ENCODE measurements at regions not wholly inside any gene's neighbourhood (a gene's known extent, or its start where the extent isn't known, plus 50 kb on each side); places are given as distances from the start of the nearest gene placed in this dataset.

GRCh38 chr3:161794551-161794950 lies 297.9 kb downstream of the OTOL1 start:
- Histone ChIP-seq H3K9ac (ENCODE audit: control insufficient read depth, insufficient read depth, low read length) (no peak overlapping the region), H2AFZ (ENCODE audit: control insufficient read depth, low read depth, low read length) (no peak overlapping the region), H3K27ac (ENCODE audit: control insufficient read depth, insufficient read depth) (no peak overlapping the region), H3K27me3 (replicated peaks in 1 of 2; ENCODE audit: control insufficient read depth in 2 of 2, insufficient read depth in 2 of 2, low read length in 1 of 2) (no peaks in the 10 kb centered on the region), H3K4me3 (no peak overlapping the region), H3K79me2 (ENCODE audit: control insufficient read depth, insufficient read depth, low read length) (no peaks in the 10 kb centered on the region), H4K20me1 (ENCODE audit: control insufficient read depth, insufficient read depth) (no peaks in the 10 kb centered on the region), H3K36me3 (ENCODE audit: control insufficient read depth in 2 of 2, insufficient read depth in 2 of 2, low read length in 1 of 2) (no peaks in the 10 kb centered on the region), H3K4me2 (ENCODE audit: control insufficient read depth, insufficient read depth) (no peak overlapping the region), H3K9me3 (replicated peaks; ENCODE audit: control insufficient read depth, insufficient read depth, low read length) (no peaks in the 10 kb centered on the region), H3K4me1 (ENCODE audit: control insufficient read depth, insufficient read depth, low read length) (no peaks in the 10 kb centered on the region)
- TF ChIP-seq BCL11A (IDR thresholded peaks at IDR 0.05; ENCODE audit: low read depth, low read length), result no peak
- no peak for TF ChIP-seq IRF4 (IDR thresholded peaks at IDR 0.05; ENCODE audit: low read depth, low read length)
- TF ChIP-seq TCF3 (IDR thresholded peaks at IDR 0.05; ENCODE audit: borderline replicate concordance, insufficient read depth, low read depth, low read length), result no peak
- no peak for TF ChIP-seq ATF7 (IDR thresholded peaks at IDR 0.05; ENCODE audit: low read depth)
- no peak for TF ChIP-seq RUNX3 (IDR thresholded peaks at IDR 0.05; ENCODE audit: low read length)
- no peak for TF ChIP-seq BRCA1 (IDR thresholded peaks at IDR 0.05; ENCODE audit: low read depth, low read length)
- TF ChIP-seq SUPT20H (IDR thresholded peaks at IDR 0.05; ENCODE audit: borderline replicate concordance, control insufficient read depth, low read depth, low read length), result no peak
- no peak for TF ChIP-seq FOXM1 (IDR thresholded peaks at IDR 0.05; ENCODE audit: low read depth, low read length)
- intact Hi-C loops (cut with micrococcal nuclease; ENCODE audit: unreplicated experiment), result no loop called here
- RAD21 ChIA-PET (ENCODE audit: unreplicated experiment), result no interaction called here
- no TSS peak for BruUV-seq (replicated peaks)
- CTCF ChIA-PET, result no interaction called here
- no peak for ATAC-seq
- in situ Hi-C loops (cut with MboI), result no loop called here
- WGBS (ENCODE audit: insufficient coverage, insufficient replicate concordance, low lambda C conversion rate, missing lambda C conversion rate), result 11% methylated on average over 4 of the region's 4 CpGs
- FAIRE-seq, result no peak
- SMC1A ChIA-PET (ENCODE audit: uncharacterized antibody, unreplicated experiment), result interaction anchor here (0.6 to 1.1 kb wide), 2 partner anchors 10 to 630 kb away, joined by 3 read pairs; no protein-coding TSS in a partner anchor
- DNase-seq (ENCODE audit: low read depth, low spot score), result no peak
- POLR2A ChIA-PET, result no interaction called here

DNA sequence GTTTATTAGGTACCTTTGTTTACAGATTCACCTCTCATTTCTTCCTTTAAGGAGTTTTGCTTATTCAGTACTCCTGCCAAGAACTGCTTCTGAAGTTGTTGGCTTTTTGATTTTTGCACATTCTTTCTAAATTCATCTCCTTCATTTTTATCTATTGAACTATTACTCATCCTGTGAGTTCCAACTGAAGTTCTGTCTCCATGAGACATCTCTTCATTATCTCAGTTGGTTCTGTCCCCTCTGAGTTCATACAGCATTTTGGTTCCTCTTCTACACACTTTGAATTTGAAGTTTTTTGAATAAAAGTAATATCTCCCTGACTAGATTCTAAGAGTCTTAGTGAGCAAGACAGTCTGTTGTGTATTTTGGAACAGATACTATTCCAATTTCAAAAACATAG lies 299.7 kb downstream of the OTOL1 start:
- FAIRE-seq, result no peak
- in situ Hi-C loops (cut with MboI), result no loop called here

More for the DNA sequence above, 299.7 kb downstream of the OTOL1 start:
- Histone ChIP-seq H3K79me2 (ENCODE audit: control insufficient read depth, insufficient read depth, low read length) (no peaks in the 10 kb centered on the region), H3K4me2 (ENCODE audit: control insufficient read depth, insufficient read depth) (no peak overlapping the region), H3K27ac (ENCODE audit: control insufficient read depth, insufficient read depth) (no peak overlapping the region), H3K4me3 (no peak overlapping the region), H3K27me3 (replicated peaks in 1 of 2; ENCODE audit: control insufficient read depth in 2 of 2, insufficient read depth in 2 of 2, low read length in 1 of 2) (no peaks in the 10 kb centered on the region), H3K9me3 (replicated peaks; ENCODE audit: control insufficient read depth, insufficient read depth, low read length) (no peaks in the 10 kb centered on the region; the same call in 2 of the 3 replicates), H4K20me1 (ENCODE audit: control insufficient read depth, insufficient read depth) (no peaks in the 10 kb centered on the region), H3K9ac (ENCODE audit: control insufficient read depth, insufficient read depth, low read length) (no peak overlapping the region), H3K4me1 (ENCODE audit: control insufficient read depth, insufficient read depth, low read length) (no peaks in the 10 kb centered on the region), H3K36me3 (ENCODE audit: control insufficient read depth in 2 of 2, insufficient read depth in 2 of 2, low read length in 1 of 2) (no peaks in the 10 kb centered on the region), H2AFZ (ENCODE audit: control insufficient read depth, low read depth, low read length) (no peak overlapping the region)
- no TSS peak for BruUV-seq (replicated peaks)
- no peak for TF ChIP-seq STAT3 (IDR thresholded peaks at IDR 0.05; ENCODE audit: low read depth, low read length)
- no peak for TF ChIP-seq TARDBP (IDR thresholded peaks at IDR 0.05; ENCODE audit: borderline replicate concordance)
- no peak for TF ChIP-seq RAD51 (IDR thresholded peaks at IDR 0.05)
- no peak for TF ChIP-seq USF2 (IDR thresholded peaks at IDR 0.05; ENCODE audit: borderline replicate concordance, low read depth, low read length)
- no peak for TF ChIP-seq CEBPZ (IDR thresholded peaks at IDR 0.05; ENCODE audit: low read depth, low read length)
- TF ChIP-seq SMAD1 (IDR thresholded peaks at IDR 0.05; ENCODE audit: low read depth, partially characterized antibody), result no peak
- no peak for ATAC-seq
- no peak for DNase-seq (ENCODE audit: low read depth, low spot score)
- ChIA-PET POLR2A (no interaction called here), RAD21 (ENCODE audit: unreplicated experiment) (no interaction called here), SMC1A (ENCODE audit: uncharacterized antibody, unreplicated experiment) (no interaction called here), CTCF (no interaction called here)
- intact Hi-C loops (cut with micrococcal nuclease; ENCODE audit: unreplicated experiment), result no loop called here
